Retinal pigment epithelial cell (primary cell): ENCODE measurements at regions not wholly inside any gene's neighbourhood (a gene's known extent, or its start where the extent isn't known, plus 50 kb on each side); places are given as distances from the start of the nearest gene placed in this dataset.

Source experiments
- DNase-seq: peaks from one replicate; pipeline ENCODE4 v3.0.0-alpha.2; 2010; ENCODE audit warnings: low read depth
- H3K4me3 ChIP-seq: 2 replicates; pipeline ENCODE4 v1.5.1; 2011; ENCODE audit warnings: mild to moderate bottlenecking, low read length, control low read depth, moderate library complexity
- CTCF ChIP-seq: conservative IDR thresholded peaks from 2 replicates; pipeline ENCODE4 v1.5.1; 2011; ENCODE audit warnings: low read depth, low read length, control low read depth, inconsistent platforms

GRCh38 chr21:35396655-35397054 is 347.6 kb upstream of the RUNX1 start:
- no peak overlapping the region for H3K4me3 ChIP-seq
- DNase-seq = no peak
- TF ChIP-seq CTCF = no peak

- no peak for TF ChIP-seq CTCF
- no peak overlapping the region for H3K4me3 ChIP-seq
- DNase-seq = peak; percentile 62
Observed at GRCh38 chr21:35395728-35396127, 346.6 kb upstream of the RUNX1 start.

- no peak overlapping the region for H3K4me3 ChIP-seq
- TF ChIP-seq CTCF = no peak
- no peak for DNase-seq
Observed at GRCh38 chr21:35394634-35395369, 345.7 kb upstream of the RUNX1 start.

- no peak for TF ChIP-seq CTCF
- DNase-seq = no peak
- H3K4me3 ChIP-seq = no peak overlapping the region
Observed at GRCh38 chr21:35394049-35394448, 344.9 kb upstream of the RUNX1 start.

GRCh38 chr21:35390013-35390776 is 341.1 kb upstream of the RUNX1 start:
- no peak for TF ChIP-seq CTCF

GRCh38 chr21:35386491-35387079 is 337.5 kb upstream of the RUNX1 start:
- DNase-seq = no peak
- H3K4me3 ChIP-seq = no peak overlapping the region
- TF ChIP-seq CTCF = no peak

More at GRCh38 chr21:35390013-35390776, 341.1 kb upstream of the RUNX1 start:
- DNase-seq = peak; percentile 94
- no peak overlapping the region for H3K4me3 ChIP-seq

GRCh38 chr21:35384375-35384774 is 335.3 kb upstream of the RUNX1 start:
- TF ChIP-seq CTCF = no peak
- DNase-seq = no peak
- no peak overlapping the region for H3K4me3 ChIP-seq
